GM20000 (cell line): ENCODE measurements at regions not wholly inside any gene's neighbourhood (a gene's known extent, or its start where the extent isn't known, plus 50 kb on each side); places are given as distances from the start of the nearest gene placed in this dataset.

Source experiments
- DNase-seq: peaks from one replicate; pipeline ENCODE4 v3.0.0; 2012; ENCODE audit warnings: low spot score
- TF ChIP-seq, protein P1 (sequence below): IDR thresholded peaks from 2 replicates; pipeline ENCODE4 v1.5.1; 2012; ENCODE audit warnings: mild to moderate bottlenecking, control low read depth; ENCODE audit errors: extremely low read depth, missing control alignments

DNA sequence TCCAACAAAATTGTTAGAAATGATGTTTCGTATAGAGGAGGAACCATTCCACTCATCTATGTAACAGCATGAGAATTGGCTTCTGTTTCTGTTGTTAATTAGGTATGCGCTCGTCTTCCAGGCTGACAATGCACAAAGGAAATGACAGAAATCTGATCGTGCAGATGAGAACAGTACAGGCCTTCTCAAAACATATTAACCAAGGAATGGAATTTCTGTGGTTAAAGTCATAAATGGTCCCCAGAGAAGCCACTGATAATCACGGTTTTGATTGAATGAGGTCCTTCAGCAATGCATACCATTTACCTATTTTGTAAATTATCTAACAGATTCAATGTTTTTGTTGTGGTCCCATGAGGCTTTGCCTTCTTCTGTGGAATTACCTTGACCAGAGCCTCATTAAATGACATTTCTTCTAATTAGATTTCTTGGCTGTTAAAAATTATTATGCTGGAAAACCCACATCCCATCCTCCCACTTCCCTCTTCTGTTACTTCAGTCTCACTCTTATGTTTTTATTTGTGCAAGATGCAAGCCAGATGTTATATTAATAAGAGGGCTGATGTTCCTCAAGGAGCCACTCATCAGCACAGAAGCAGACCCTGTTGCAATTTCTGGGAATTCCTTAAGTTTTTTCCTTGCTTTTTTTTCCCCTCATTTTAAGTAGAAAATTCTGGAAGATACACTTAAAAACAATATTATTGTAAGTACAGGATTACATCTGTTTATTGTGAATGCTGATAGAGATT lies 395.8 kb downstream of the PID1 start:
- TF ChIP-seq, protein P1, sequence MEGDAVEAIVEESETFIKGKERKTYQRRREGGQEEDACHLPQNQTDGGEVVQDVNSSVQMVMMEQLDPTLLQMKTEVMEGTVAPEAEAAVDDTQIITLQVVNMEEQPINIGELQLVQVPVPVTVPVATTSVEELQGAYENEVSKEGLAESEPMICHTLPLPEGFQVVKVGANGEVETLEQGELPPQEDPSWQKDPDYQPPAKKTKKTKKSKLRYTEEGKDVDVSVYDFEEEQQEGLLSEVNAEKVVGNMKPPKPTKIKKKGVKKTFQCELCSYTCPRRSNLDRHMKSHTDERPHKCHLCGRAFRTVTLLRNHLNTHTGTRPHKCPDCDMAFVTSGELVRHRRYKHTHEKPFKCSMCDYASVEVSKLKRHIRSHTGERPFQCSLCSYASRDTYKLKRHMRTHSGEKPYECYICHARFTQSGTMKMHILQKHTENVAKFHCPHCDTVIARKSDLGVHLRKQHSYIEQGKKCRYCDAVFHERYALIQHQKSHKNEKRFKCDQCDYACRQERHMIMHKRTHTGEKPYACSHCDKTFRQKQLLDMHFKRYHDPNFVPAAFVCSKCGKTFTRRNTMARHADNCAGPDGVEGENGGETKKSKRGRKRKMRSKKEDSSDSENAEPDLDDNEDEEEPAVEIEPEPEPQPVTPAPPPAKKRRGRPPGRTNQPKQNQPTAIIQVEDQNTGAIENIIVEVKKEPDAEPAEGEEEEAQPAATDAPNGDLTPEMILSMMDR: no peak
- DNase-seq: no peak

DNA sequence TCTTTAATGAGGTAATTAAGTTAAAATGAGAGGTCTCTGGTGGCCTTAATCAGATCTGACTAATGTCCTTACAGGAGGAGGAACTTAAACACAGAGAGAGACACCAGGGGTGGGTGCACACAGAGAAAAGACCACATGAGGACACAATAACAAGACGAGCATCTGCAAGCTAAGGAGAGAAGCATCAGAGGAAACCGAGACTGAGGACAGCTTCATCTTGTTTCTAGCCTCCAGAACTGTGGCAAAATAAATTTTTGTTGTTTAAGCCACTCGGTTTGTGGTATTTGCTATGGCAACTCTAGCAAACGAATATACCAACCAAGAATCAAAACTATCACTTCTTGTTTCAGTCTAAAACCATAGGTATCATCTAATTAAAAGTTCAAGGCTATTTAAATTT lies 400.1 kb downstream of the PID1 start:
- DNase-seq: no peak
- TF ChIP-seq, protein P1: no peak

DNA sequence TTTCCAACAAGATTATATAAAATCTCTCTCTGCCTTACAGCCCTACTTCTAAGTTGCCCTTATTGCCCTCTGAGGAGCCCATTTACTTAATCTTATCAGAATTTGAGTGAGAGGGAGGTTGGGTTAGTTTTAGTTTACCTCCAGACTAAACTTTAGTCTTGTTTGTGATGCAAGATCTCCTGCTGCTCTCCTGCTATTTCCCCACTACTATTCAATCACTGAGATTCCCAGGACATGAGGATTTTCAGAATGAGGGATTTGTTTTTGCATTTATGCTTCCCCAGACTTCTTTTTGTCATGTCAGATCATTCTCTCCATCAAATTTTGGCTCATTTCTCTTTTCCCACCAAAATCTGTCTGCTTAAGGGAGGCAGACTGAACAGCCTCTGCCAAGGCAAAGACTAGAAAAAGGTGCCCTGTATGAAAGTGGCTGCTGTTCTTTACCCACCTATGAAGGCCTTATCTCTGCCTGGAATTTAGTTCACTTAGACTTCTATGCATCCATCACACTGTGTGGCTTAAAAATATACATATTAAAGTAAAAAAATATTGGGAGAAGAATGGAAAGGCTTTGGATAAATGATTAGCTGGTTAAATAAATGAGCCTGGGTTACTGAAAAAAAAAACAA lies 401.3 kb downstream of the PID1 start:
- TF ChIP-seq, protein P1: no peak
- DNase-seq: no peak

DNA sequence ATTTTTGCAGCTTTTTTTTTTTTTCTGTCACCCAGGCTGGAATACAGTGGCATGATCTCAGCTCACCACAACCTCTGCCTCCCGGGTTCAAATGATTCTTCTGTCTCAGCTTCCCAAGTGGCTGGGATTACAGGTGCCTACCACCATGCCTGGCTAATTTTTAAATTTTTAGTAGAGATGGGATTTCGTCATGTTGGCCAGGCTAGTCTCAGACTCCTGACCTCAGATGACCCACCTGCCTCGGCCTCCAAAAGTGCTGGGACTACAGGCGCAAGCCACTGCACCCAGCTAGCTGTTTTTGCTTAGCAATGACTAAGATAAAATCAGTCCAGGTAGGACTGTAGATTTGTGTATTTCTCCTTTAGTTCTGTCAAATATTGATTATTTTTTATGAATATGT lies 403.7 kb downstream of the PID1 start:
- TF ChIP-seq, protein P1: no peak
- DNase-seq: no peak

DNA sequence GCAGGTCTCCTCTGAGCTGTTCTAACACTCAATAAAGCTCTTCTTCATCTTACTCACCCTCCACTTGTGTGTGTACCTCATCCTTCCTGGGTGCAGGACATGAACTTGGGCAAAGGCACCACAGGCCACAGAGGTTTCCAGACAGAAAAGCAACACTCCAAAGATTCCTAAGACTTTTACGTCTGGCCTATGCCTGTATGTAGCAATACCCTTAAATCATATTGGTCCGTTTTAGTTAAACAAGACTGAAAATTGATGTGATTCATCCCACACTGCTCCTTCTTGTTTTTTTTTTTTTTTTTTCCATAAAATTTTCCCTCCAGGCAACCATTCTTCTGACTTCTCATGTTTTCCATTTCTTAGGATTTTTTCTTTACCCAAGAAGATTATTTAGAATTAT lies 404.3 kb downstream of the PID1 start:
- DNase-seq: no peak
- TF ChIP-seq, protein P1: no peak

DNA sequence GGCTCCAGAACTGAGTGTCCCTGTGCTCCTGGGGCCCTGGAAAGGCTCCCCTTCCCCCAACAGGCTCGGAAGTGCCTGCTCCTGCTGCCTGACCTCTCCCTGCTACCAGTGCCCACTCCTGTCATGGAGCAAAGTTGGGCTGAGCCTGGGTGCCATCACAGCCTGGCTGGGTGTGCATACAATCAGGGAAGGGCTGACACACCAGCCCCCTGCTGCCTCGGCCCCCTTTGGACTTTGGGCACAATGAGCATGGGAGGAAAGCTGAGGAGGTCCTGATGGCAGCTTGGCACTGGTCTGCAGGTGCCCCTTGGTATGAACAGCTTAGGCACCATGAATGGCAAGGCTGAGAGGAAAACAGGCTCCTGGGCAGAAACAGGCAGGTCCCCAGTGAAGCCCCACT lies 405.0 kb downstream of the PID1 start:
- DNase-seq: no peak
- TF ChIP-seq, protein P1: no peak

DNA sequence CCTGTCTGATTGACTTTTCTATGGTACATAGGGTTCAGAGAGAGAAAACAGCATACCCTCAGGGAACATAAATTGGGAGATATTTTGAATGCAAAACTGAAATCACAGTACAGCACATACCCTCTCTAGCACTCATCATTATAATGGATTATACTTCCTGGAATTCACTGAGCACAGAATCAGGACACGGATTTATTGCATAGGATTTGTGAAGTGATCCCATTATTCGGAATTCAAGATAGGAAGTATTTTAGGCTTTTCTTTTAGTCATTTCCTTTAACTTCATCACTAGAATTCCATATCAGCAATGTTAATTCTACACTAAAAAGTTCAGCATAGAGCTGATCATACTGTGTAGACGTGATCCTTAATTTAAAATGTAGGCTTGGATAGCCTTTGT lies 407.0 kb downstream of the PID1 start:
- no peak for DNase-seq
- TF ChIP-seq, protein P1: no peak
